ENCODE measurements at regions not wholly inside any gene's neighbourhood (a gene's known extent, or its start where the extent isn't known, plus 50 kb on each side); places are given as distances from the start of the nearest gene placed in this dataset.

DNA sequence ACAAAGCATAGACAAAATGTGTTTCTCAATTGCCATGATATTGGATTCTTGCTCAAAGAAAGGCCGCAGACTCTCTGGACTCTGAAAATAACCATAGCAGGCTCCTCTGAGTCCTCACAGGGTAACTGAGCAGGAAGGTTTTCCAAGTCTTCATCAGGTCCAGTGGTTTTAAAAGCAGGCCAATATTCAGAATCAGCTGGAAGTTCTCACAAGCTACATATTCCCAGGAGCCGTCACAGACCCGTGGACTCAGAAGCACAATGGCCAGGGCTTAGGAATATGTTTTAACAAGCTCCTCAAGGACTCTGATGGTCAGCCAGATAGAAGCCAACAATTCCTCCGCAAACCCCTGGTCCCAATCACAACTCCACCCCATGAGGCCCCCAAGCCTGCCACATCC is 256.1 kb upstream of the ADAMTS9 start:
- TF ChIP-seq, protein P1, sequence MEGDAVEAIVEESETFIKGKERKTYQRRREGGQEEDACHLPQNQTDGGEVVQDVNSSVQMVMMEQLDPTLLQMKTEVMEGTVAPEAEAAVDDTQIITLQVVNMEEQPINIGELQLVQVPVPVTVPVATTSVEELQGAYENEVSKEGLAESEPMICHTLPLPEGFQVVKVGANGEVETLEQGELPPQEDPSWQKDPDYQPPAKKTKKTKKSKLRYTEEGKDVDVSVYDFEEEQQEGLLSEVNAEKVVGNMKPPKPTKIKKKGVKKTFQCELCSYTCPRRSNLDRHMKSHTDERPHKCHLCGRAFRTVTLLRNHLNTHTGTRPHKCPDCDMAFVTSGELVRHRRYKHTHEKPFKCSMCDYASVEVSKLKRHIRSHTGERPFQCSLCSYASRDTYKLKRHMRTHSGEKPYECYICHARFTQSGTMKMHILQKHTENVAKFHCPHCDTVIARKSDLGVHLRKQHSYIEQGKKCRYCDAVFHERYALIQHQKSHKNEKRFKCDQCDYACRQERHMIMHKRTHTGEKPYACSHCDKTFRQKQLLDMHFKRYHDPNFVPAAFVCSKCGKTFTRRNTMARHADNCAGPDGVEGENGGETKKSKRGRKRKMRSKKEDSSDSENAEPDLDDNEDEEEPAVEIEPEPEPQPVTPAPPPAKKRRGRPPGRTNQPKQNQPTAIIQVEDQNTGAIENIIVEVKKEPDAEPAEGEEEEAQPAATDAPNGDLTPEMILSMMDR (conservative IDR thresholded peaks at IDR 0.05 in 1 of 2, IDR thresholded peaks at IDR 0.05 in 1 of 2; ENCODE audit: extremely low read depth in 1 of 2, insufficient read depth in 1 of 2, low read depth in 1 of 2, low read length in 2 of 2): no peak
- TF ChIP-seq EZH2 (IDR thresholded peaks at IDR 0.05; ENCODE audit: borderline replicate concordance, low read length): no peak
